H4 (cell line): ENCODE measurements at regions not wholly inside any gene's neighbourhood (a gene's known extent, or its start where the extent isn't known, plus 50 kb on each side); places are given as distances from the start of the nearest gene placed in this dataset.

Experiments used
- DNase-seq: peaks from one replicate; pipeline ENCODE4 v3.0.0-alpha.2; 2015; ENCODE audit warnings: low spot score

DNA sequence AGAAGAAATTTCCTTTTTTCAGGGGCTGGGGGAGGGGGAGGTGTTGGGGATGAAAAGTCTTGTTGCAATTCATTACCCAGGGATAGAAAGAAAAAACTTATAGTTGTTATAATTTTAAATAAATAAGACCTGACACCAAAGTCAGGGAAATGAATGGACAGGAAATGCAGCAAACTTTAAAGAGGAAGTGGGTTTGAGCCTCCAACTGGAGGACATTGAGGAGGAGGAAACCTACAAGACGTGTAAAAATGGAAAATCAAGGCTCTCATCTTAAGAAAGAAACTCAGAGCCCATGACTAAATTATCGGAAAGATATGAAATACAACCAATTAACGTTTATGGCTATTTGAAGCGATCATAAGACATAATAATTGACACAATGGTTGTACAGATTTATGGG, 54.4 kb downstream of the NIBAN1 start:
- DNase-seq = no peak

GRCh38 chr1:184915463-184916090, 58.7 kb downstream of the NIBAN1 start:
- no peak for DNase-seq

DNA sequence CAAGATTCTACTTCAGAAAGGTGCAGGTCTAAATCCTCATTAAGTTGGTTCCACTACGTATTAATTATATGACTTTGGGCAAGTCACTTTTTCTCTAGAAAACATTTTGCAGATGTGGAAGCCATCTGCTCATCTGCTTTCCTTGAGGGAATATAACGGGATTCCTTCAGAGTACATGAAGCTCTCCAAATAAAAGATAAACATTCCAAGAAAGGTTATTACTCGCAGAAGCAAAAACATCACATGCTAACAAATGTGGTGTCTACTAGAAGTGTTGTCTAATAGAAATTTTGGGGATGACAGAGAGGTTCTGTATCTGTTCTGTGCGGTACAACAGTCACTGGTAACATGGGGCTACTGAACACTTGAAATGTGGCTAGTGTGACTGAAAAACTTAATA, 60.2 kb downstream of the NIBAN1 start:
- DNase-seq = no peak

- DNase-seq = no peak
Observed at GRCh38 chr1:184912392-184912791, 61.9 kb downstream of the NIBAN1 start.

GRCh38 chr1:184911830-184912229, 62.5 kb downstream of the NIBAN1 start:
- no peak for DNase-seq

DNA sequence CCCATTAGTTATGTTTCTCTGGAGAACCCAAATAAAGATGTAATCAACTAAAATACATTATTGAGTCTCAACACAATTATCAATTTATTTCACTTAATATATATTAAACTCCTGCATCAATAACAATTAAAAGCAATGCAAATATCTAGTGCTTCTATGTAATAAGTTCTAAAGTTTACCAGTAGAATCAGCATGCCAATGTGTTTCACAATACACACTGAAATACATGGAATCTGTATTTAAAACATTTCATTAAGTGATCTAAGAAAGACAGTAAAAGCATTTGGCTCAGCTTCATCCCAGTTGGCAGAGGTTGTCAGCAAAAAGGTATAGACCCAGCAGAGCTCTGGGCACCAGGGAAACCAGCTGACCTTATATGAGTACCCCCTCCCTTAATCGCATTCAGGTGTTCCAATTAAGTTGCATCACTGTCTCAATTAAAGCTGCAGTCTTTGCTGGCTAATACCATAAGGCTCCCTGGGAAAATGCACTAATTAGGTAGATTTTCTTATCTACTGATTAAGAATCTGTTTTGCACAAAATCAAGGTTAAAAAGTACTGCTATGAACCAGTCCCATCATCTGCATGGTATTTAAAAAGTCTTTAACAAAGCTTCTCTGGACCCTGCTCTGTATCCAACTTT, 63.1 kb downstream of the NIBAN1 start:
- no peak for DNase-seq

DNA sequence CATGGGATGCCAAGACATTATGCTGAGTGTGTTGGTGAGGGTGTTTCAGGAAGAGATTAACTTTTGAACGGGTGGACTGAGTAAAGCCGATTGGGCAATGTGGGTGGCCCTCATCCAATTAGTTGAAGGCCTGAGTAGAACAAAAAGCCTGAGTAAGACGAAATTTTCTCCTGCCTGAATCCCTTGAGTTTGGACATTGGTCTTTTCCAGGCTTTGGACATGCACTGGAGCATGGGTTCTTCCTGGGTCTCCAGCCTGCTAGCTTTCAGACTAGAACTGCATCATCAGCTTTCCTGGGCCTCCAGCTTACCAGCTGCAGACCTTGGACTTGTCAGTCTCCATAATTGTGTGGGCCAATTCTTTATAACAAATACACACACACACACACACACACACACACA, 63.6 kb downstream of the NIBAN1 start:
- DNase-seq = no peak

GRCh38 chr1:184910005-184910404, 64.3 kb downstream of the NIBAN1 start:
- DNase-seq = no peak

DNA sequence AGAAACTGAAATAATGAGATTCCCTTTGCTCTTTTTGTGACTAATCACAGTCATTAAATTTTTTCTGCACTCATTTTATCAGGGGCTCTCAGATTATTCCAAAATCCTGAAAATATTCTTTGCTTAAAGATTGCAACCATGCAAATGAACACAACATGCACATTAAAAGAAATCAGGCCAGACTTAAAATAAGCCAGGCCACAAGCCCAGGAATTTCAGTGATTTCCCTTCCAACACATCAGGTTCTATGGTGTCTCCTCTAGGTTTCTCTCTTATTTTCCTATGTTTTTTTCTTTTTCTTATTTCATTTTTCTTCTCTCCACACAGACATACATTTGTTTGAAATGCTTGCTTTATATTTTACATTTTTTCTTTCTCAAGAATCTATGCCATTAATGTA, 65.3 kb downstream of the NIBAN1 start:
- no peak for DNase-seq

DNA sequence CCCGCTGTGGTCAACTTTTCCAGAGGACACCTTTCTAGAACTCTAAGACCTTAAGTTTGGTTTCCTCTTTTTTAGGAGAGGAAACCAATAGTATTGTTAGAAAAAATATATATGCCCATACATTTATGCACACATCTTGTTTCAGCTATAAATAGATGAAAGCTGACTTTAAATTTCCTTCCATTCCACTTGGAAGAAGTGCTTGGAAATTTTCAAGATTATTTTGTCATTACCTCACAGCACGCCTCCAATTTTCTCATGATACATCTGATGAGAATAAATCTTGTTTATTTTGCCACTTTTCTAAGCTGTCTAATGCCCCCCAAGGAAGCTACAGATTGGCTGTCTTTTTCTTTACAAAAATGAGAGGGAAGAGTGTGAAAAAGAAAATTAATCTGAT, 65.8 kb downstream of the NIBAN1 start:
- no peak for DNase-seq

DNA sequence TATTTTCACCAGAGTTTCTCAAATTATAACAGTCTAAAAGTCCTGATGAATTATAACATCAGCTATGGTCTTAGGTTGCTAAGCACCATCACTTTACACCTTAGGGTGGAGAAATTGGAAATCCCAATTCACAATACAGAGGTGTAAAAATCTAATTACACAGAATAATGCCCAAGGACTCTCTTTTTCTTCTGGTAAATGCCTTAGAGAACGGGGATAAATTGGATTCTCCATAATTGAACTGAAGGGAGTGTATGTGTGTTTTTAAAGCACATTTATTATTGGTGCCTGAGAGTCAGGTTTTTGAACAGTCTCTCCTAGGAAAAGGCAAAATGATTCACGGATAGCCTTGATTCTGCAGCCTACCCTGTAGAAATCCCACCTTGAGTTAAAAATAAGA, 66.8 kb downstream of the NIBAN1 start:
- no peak for DNase-seq

- DNase-seq = no peak
Observed at GRCh38 chr1:184906761-184907160, 67.5 kb downstream of the NIBAN1 start.

GRCh38 chr1:184905601-184906322, 68.5 kb downstream of the NIBAN1 start:
- peak; percentile 16 for DNase-seq

DNA sequence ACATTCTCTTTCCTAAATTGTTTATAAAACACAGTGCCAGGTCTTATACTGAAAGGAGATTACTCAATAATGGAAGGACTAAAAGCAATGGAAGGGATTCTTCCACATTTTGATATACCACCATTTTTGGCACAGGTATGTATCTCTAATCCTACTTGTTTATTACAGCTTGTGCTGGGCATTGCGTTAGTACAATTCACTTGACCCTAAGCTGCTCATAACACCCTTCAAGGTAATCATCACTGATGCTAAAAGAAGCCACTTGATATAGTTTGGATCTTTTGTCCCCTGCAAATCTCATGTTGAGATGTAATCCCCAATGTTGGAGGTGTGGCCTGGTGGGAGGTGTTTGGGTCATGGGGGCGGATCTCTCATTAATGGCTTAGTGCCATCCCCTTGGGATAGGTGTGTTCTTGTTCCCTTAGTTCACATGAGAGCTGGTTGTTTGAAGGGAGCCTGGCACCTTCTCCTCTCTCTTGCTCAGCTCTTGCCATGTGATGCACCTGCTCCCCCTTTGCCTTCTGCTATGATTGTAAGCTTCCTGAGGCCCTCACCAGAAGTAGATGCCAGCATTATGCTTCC, 71.1 kb downstream of the NIBAN1 start:
- DNase-seq = no peak

DNA sequence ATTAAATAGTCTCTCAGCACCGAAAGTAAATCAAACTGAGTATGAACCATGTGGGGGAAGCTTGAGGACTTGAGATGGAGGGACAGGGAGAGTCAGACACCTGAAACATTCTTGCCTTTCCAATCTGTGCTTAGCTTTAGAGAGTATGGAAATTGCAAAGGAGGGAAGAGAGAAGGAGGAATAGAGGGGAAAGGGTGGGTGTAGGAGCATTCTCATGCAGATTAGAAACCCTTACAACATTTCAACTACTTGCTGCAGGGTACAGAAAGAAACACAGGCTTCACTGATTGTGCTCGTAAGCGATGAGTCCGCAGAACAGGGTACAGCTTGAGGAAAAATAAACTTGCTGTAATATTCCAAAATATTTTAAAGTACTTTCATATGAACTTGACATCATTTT, 73.8 kb downstream of the NIBAN1 start:
- DNase-seq = no peak

DNA sequence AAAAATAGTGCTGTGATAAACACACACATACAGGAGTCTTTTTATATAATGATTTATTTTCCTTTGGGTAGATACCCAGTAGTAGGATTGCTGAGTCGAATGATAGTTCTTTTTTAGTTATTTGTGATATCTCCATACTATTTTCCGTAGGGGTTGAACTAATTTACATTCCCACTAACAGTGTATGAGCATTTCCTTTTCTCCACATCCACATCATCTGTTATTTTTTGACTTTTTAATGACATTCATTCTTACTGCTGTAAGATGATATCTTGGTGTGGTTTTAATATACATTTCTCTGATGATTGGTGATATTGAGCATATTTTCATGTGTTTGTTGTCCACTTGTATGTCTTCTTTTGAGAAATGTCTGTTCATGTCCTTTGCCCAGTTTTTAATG, 78.3 kb downstream of the NIBAN1 start:
- no peak for DNase-seq

DNA sequence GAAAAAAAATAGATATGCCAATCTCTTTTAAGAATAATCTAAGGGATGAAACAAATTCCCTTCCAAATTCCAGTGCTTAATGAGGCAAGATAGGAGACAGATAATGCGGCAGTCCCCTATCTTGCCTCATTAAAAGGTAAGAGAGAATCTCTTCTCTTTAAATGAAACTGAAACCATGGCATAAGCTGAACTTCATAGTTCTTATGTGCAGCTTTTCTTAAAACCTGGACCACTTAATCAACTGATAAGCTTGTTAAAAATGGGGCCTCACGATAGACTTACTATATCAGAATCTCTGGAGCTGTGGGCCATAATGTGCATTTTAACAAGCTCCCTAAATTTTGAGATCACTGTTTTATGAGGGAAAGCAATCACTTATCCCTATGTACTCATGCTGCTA, 79.2 kb downstream of the NIBAN1 start:
- no peak for DNase-seq

- no peak for DNase-seq
Observed at GRCh38 chr1:184893695-184894094, 80.6 kb downstream of the NIBAN1 start.

DNA sequence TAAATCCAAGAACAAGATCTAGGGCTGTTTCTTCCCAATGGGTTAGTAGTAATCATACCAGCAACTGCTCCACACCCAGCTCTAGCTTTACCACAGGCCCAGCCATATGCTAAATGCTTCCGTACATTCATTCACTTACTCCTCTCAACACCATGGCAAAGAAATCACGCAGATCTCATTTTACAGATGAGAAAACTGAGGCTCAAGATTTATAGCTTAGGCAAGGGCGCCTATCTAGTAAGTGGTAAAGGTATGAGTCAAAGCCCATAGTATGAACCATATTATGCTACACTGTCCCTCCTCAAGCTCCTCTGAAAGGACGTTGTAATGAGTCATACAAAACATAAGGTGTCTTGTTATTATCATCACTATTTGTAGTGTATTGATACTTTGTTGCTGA, 82.2 kb downstream of the NIBAN1 start:
- DNase-seq = no peak

- no peak for DNase-seq
Observed at GRCh38 chr1:184891440-184891839, 82.9 kb downstream of the NIBAN1 start.

DNA sequence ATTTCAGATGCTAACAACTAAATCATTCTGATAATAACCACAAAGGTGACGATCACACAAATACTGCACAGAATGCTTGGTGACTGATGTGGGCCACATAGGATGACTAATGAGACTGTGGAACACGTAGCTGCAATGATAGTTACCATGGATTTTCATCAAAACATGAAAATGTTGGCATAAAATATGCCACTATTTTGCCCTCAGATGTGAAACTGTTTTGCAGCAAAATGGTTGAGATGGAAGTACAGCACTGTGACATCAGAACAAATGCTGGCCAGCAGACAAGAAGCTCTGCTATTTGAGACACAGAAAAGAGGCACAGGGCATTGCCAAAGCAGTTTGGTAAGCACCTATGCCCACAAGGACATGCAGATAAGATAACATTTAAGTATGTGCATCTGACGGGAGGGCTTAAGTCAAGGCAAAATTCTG, 83.8 kb downstream of the NIBAN1 start:
- DNase-seq = peak; percentile 7

DNA sequence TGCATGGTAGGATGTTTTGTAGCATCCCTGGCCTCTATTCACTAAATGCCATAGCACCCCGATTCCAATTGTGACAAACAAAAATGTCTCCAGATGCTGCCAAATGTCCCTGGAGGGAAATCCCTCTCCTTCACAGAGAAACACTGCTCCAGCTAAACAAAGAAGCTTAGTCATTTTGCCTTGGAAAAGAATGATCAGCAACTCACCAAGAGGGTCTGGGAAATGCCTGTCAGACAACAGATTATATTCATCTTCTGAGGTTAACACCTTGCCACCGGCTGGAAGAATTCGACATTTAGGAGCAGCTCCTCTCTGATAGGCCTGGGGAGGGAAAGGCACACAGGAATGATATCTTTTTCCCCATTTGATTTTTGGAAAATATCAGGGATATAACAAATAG, 84.4 kb downstream of the NIBAN1 start:
- DNase-seq = no peak

- DNase-seq = no peak
Observed at GRCh38 chr1:184889166-184889565, 85.1 kb downstream of the NIBAN1 start.
